A549 (cell line): ENCODE measurements at regions not wholly inside any gene's neighbourhood (a gene's known extent, or its start where the extent isn't known, plus 50 kb on each side); places are given as distances from the start of the nearest gene placed in this dataset.

Experiments
- CBX2 ChIP-seq: fragments of 200-600 bp; sonication (generic); IDR thresholded peaks from 2 replicates; pipeline ENCODE4 v1.6.1; 2016; ENCODE audit warnings: low read depth, mild to moderate bottlenecking, borderline replicate concordance
- CHD2 ChIP-seq: fragments of 150-350 bp; IDR thresholded peaks from 2 replicates; pipeline ENCODE4 v1.6.1; 2014; ENCODE audit warnings: low read length; ENCODE audit not compliant: partially characterized antibody
- CTCF ChIP-seq: fragments of >200 bp; sonication (Bioruptor Twin); formaldehyde crosslinking; IDR thresholded peaks from 3 replicates; pipeline ENCODE4 v1.5.1; 2016
- E2F6 ChIP-seq: IDR thresholded peaks from 2 replicates; pipeline ENCODE4 v1.6.1; 2012; ENCODE audit warnings: low read depth, borderline replicate concordance
- FOSL2 ChIP-seq, 2 experiments: fragments of 450-650 bp in 1 of 2; fragments of >200 bp in 1 of 2; sonication (Bioruptor Twin) in 1 of 2; formaldehyde crosslinking; IDR thresholded peaks; 2 replicates each; pipeline versions ENCODE4 v1.5.0 to v1.6.1; 2016 to 2020; ENCODE audit warnings: mild to moderate bottlenecking in 1 of 2, moderate library complexity in 1 of 2
- JUNB ChIP-seq: fragments of >200 bp; sonication (Bioruptor Twin); formaldehyde crosslinking; IDR thresholded peaks from 2 replicates; pipeline ENCODE4 v1.6.1; 2016
- KDM1A ChIP-seq: fragments of 200-600 bp; sonication (generic); IDR thresholded peaks from 2 replicates; pipeline ENCODE4 v1.6.1; 2016; ENCODE audit warnings: low read depth, mild to moderate bottlenecking
- MAX ChIP-seq: IDR thresholded peaks from 2 replicates; pipeline ENCODE4 v1.6.1; 2012
- NR3C1 ChIP-seq: fragments of >200 bp; sonication (Bioruptor Twin); formaldehyde crosslinking; IDR thresholded peaks from 3 replicates; pipeline ENCODE4 v1.6.1; 2017
- POLR2A ChIP-seq: IDR thresholded peaks from 2 replicates; pipeline ENCODE4 v1.6.1; 2012; ENCODE audit warnings: mild to moderate bottlenecking, low read length
- REST ChIP-seq: fragments of 200-600 bp; sonication (generic); IDR thresholded peaks from 2 replicates; pipeline ENCODE4 v1.6.1; 2016; ENCODE audit warnings: antibody characterized with exemption, mild to moderate bottlenecking, moderate library complexity
- RNF2 ChIP-seq: fragments of 200-600 bp; sonication (generic); IDR thresholded peaks from 2 replicates; pipeline ENCODE4 v1.6.1; 2016; ENCODE audit warnings: low read depth, mild to moderate bottlenecking, antibody characterized with exemption, moderate library complexity, borderline replicate concordance

- TF ChIP-seq CTCF (no peak), POLR2A (no peak), NR3C1 (no peak), KDM1A (no peak), JUNB (no peak), CBX2 (no peak), E2F6 (no peak), CHD2 (no peak), REST (no peak), FOSL2 (IDR thresholded peaks at IDR 0.05) (no peak), FOSL2 (CRISPR knock-in tag; IDR thresholded peaks at IDR 0.05) (0 out of 2 replicates have a peak, but pooled peaks have one; percentile 17), MAX (no peak), RNF2 (no peak)
Measured at GRCh38 chr5:174218162-174218561, 172.7 kb downstream of the NSG2 start.
